AG09309 (cell line): ENCODE measurements at regions not wholly inside any gene's neighbourhood (a gene's known extent, or its start where the extent isn't known, plus 50 kb on each side); places are given as distances from the start of the nearest gene placed in this dataset.

Source experiments
- DNase-seq: peaks from one replicate; pipeline ENCODE4 v3.0.0-alpha.2; 2010; ENCODE audit warnings: low read depth
- H3K4me3 ChIP-seq: 2 replicates; pipeline ENCODE4 v1.5.1; 2011; ENCODE audit warnings: mild to moderate bottlenecking, low read depth, low read length, moderate library complexity; ENCODE audit not compliant: control insufficient read depth
- TF ChIP-seq, protein P1 (sequence below): IDR thresholded peaks from 2 replicates; pipeline ENCODE4 v1.5.1; 2011; ENCODE audit warnings: mild to moderate bottlenecking, low read depth, low read length, inconsistent platforms; ENCODE audit not compliant: insufficient read depth, control insufficient read depth; ENCODE audit errors: missing control alignments

DNA sequence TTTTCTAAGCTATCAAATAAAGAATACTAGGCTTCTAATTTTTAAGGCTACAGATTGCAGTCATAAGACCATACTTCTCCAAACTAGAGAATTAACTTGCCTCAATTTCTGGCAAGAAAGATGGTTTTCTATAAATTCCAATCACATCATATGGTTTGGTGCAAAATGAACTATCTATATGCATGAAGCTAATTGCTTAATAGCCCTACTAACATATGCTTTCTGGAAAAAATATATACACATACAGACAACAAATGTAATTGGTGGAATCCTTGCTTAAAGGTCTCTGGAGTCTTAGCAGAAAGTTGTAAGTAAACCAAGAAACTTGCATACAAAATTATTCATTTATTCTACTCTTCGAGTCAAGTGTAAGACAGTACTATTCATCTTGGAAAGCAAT lies 113.1 kb upstream of the NANOGP8 start:
- TF ChIP-seq, protein P1, sequence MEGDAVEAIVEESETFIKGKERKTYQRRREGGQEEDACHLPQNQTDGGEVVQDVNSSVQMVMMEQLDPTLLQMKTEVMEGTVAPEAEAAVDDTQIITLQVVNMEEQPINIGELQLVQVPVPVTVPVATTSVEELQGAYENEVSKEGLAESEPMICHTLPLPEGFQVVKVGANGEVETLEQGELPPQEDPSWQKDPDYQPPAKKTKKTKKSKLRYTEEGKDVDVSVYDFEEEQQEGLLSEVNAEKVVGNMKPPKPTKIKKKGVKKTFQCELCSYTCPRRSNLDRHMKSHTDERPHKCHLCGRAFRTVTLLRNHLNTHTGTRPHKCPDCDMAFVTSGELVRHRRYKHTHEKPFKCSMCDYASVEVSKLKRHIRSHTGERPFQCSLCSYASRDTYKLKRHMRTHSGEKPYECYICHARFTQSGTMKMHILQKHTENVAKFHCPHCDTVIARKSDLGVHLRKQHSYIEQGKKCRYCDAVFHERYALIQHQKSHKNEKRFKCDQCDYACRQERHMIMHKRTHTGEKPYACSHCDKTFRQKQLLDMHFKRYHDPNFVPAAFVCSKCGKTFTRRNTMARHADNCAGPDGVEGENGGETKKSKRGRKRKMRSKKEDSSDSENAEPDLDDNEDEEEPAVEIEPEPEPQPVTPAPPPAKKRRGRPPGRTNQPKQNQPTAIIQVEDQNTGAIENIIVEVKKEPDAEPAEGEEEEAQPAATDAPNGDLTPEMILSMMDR: no peak
- H3K4me3 ChIP-seq: no peak overlapping the region
- no peak for DNase-seq

DNA sequence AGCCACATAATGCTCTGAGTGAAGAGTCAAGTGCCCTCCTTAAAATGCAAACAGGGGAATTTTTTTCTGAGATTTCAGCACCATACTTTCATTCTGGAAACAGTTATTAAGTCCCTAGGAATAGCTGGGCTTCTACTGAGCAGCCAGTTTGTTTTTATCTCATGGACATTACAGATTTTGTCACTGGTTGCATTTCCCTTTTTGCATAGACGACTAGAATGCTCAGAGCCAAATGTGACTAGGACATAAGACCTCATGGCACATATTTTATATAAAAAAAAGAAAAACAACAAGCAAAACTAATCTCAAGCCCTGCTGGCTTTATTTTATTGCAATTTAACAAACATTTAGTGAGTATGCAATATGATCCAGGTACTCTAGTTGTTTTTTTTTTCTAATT lies 112.7 kb upstream of the NANOGP8 start:
- no peak for DNase-seq
- TF ChIP-seq, protein P1: no peak
- H3K4me3 ChIP-seq: no peak overlapping the region

DNA sequence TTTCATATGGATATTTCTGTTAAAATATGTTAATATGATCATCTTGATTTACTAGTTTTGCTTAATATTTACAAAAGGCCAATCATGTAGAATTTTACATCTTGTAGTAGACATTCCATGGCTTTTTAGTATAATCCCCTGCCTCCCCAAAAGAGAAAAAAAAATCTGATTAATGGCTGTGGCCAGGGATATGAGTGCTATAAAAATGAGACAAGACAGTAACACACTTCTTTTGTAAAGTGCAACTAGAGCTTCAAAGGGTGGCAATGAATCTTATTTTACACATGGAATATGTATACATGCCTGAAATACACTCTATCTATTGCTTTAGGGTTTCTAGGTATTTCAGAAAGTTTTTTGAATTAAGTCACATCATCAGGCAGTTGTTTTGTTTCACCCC lies 112.2 kb upstream of the NANOGP8 start:
- TF ChIP-seq, protein P1: no peak
- no peak overlapping the region for H3K4me3 ChIP-seq
- no peak for DNase-seq

DNA sequence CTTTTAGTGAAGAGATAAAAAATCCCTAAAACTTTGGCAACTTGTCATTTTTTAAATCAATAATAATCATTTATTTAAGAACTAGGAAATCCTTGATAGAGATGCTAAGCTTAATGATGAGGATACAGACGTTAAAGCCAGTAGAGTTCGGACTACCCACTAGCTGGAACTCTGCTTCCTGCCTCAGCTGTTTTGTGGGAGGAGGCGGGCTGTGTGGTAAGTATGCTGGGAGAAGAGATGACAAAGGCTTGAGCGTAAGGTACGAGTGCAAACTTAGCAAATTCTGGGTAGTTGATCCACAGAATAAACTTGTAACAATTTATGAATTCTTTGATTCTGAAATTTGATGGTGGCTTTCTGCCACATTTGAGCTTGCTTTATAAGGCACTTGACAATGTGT lies 111.2 kb upstream of the NANOGP8 start:
- no peak overlapping the region for H3K4me3 ChIP-seq

DNA sequence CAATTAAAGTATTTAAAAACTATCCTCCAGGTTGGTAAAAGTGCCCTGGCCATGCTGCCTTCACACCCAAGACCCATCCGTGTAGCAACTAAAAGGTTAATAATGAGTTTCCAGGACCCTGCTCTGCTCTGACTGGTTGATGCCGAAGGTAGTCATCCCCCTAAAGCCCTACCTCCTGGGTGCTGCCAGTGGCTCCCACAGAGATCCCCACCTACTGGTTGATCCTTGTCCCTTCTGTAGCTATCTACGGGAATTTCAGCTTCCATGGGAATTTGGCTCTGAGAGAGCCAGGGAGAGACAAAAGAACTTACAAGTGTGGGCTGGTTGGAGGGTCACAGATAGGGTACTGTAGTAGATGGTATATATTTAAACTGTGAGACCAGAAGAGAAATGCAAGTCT lies 110.6 kb upstream of the NANOGP8 start:
- no peak for DNase-seq
- no peak overlapping the region for H3K4me3 ChIP-seq
- TF ChIP-seq, protein P1: no peak

More for the DNA sequence above, 111.2 kb upstream of the NANOGP8 start:
- DNase-seq: no peak
- TF ChIP-seq, protein P1: no peak

DNA sequence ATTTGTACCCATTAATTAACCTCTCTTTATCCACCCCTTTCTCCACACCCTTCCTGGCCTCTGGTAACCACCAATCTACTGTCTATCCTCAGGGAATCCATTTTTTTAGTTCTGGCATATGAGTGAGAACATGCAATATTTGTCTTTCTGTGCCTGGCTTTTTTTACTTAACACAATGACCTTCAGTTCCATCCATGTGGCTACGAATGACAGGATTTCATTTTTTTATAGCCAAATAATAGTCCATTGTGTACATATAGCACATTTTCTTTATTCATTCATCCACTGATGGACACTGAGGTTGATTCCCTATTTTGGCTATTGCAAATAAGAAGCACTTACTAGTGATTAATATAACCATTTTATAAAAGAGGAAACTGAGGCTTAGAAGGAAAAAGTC lies 109.9 kb upstream of the NANOGP8 start:
- no peak overlapping the region for H3K4me3 ChIP-seq
- no peak for DNase-seq
- TF ChIP-seq, protein P1: no peak

DNA sequence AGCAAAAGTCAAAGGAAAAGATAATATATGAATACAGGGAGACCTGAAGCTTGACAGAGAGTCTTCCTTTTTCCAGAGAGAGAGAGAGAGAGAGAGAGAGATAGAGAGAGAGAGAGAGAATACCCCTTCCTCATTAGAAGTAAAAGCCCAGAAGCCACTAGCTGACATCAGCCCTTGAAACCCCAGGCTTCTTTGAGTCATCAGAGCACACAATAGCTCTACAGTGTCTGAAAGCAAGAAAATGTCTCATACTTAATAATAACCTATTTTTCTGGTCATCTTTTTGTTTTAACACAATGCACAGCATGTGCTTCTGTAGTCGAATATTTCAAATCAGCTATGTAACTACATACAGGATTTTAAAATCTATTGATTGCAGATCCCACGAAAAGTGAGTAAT lies 109.2 kb upstream of the NANOGP8 start:
- no peak overlapping the region for H3K4me3 ChIP-seq
- TF ChIP-seq, protein P1: no peak
- DNase-seq: no peak
